ENCODE measurements at regions not wholly inside any gene's neighbourhood (a gene's known extent, or its start where the extent isn't known, plus 50 kb on each side); places are given as distances from the start of the nearest gene placed in this dataset.

GRCh38 chr5:2147504-2148311 lies 265.0 kb upstream of the IRX4 start:
- H3K36me3 Mint-ChIP-seq: no peaks in the 10 kb centered on the region
- H3K4me3 Mint-ChIP-seq: no peak overlapping the region
- H3K27ac Mint-ChIP-seq: no peak overlapping the region
- H3K4me1 Mint-ChIP-seq (ENCODE audit: low read depth): no peaks in the 10 kb centered on the region
- H3K9me3 Mint-ChIP-seq (ENCODE audit: low read depth): no peaks in the 10 kb centered on the region
- H3K27me3 Mint-ChIP-seq: peaks cover 5% of the 10 kb centered on the region

GRCh38 chr5:2143646-2144353 lies 261.1 kb upstream of the IRX4 start:
- Mint-ChIP-seq H3K36me3 (no peaks in the 10 kb centered on the region), H3K9me3 (ENCODE audit: low read depth) (no peaks in the 10 kb centered on the region), H3K27ac (no peak overlapping the region), H3K27me3 (peaks cover 3% of the 10 kb centered on the region), H3K4me3 (no peak overlapping the region), H3K4me1 (ENCODE audit: low read depth) (no peaks in the 10 kb centered on the region)

GRCh38 chr5:2143088-2143487 lies 260.4 kb upstream of the IRX4 start:
- no peaks in the 10 kb centered on the region for H3K9me3 Mint-ChIP-seq (ENCODE audit: low read depth)
- H3K27ac Mint-ChIP-seq: no peak overlapping the region
- no peak overlapping the region for H3K4me3 Mint-ChIP-seq
- H3K27me3 Mint-ChIP-seq: peaks cover 3% of the 10 kb centered on the region
- H3K4me1 Mint-ChIP-seq (ENCODE audit: low read depth): no peaks in the 10 kb centered on the region
- no peaks in the 10 kb centered on the region for H3K36me3 Mint-ChIP-seq

- Mint-ChIP-seq H3K27ac (no peak overlapping the region), H3K9me3 (ENCODE audit: low read depth) (no peaks in the 10 kb centered on the region), H3K36me3 (no peaks in the 10 kb centered on the region), H3K27me3 (peaks cover 3% of the 10 kb centered on the region), H3K4me1 (ENCODE audit: low read depth) (no peaks in the 10 kb centered on the region), H3K4me3 (no peak overlapping the region)
Observed at GRCh38 chr5:2142456-2142954, 259.8 kb upstream of the IRX4 start.

- no peak overlapping the region for H3K4me3 Mint-ChIP-seq
- H3K27ac Mint-ChIP-seq: no peak overlapping the region
- H3K27me3 Mint-ChIP-seq: peaks cover 3% of the 10 kb centered on the region
- H3K36me3 Mint-ChIP-seq: no peaks in the 10 kb centered on the region
- H3K4me1 Mint-ChIP-seq (ENCODE audit: low read depth): peaks cover 1% of the 10 kb centered on the region
- no peaks in the 10 kb centered on the region for H3K9me3 Mint-ChIP-seq (ENCODE audit: low read depth)
Observed at GRCh38 chr5:2141254-2142000, 258.7 kb upstream of the IRX4 start.

- Mint-ChIP-seq H3K36me3 (no peaks in the 10 kb centered on the region), H3K27ac (no peak overlapping the region), H3K4me1 (ENCODE audit: low read depth) (peaks cover 1% of the 10 kb centered on the region), H3K4me3 (no peak overlapping the region), H3K27me3 (peaks cover 3% of the 10 kb centered on the region), H3K9me3 (ENCODE audit: low read depth) (no peaks in the 10 kb centered on the region)
Observed at GRCh38 chr5:2140501-2141175, 257.9 kb upstream of the IRX4 start.

GRCh38 chr5:2139478-2139877 lies 256.8 kb upstream of the IRX4 start:
- peaks cover 3% of the 10 kb centered on the region for H3K27me3 Mint-ChIP-seq
- peaks cover 1% of the 10 kb centered on the region for H3K4me1 Mint-ChIP-seq (ENCODE audit: low read depth)
- H3K9me3 Mint-ChIP-seq (ENCODE audit: low read depth): no peaks in the 10 kb centered on the region
- no peak overlapping the region for H3K4me3 Mint-ChIP-seq
- H3K27ac Mint-ChIP-seq: no peak overlapping the region
- H3K36me3 Mint-ChIP-seq: no peaks in the 10 kb centered on the region

- no peak overlapping the region for H3K4me3 Mint-ChIP-seq
- no peaks in the 10 kb centered on the region for H3K36me3 Mint-ChIP-seq
- H3K4me1 Mint-ChIP-seq (ENCODE audit: low read depth): peaks cover 1% of the 10 kb centered on the region
- no peaks in the 10 kb centered on the region for H3K9me3 Mint-ChIP-seq (ENCODE audit: low read depth)
- peaks cover 3% of the 10 kb centered on the region for H3K27me3 Mint-ChIP-seq
- no peak overlapping the region for H3K27ac Mint-ChIP-seq
Observed at GRCh38 chr5:2138896-2139295, 256.2 kb upstream of the IRX4 start.

GRCh38 chr5:2137444-2138050 lies 254.8 kb upstream of the IRX4 start:
- no peaks in the 10 kb centered on the region for H3K9me3 Mint-ChIP-seq (ENCODE audit: low read depth)
- peaks cover 1% of the 10 kb centered on the region for H3K4me1 Mint-ChIP-seq (ENCODE audit: low read depth)
- no peak overlapping the region for H3K4me3 Mint-ChIP-seq
- peaks cover 6% of the 10 kb centered on the region for H3K27me3 Mint-ChIP-seq
- H3K36me3 Mint-ChIP-seq: no peaks in the 10 kb centered on the region
- no peak overlapping the region for H3K27ac Mint-ChIP-seq

GRCh38 chr5:2136728-2137333 lies 254.1 kb upstream of the IRX4 start:
- Mint-ChIP-seq H3K27me3 (peaks cover 6% of the 10 kb centered on the region), H3K4me3 (no peak overlapping the region), H3K4me1 (ENCODE audit: low read depth) (peaks cover 1% of the 10 kb centered on the region), H3K36me3 (no peaks in the 10 kb centered on the region), H3K9me3 (ENCODE audit: low read depth) (no peaks in the 10 kb centered on the region), H3K27ac (peak overlapping the region; percentile 23)

GRCh38 chr5:2135833-2136232 lies 253.1 kb upstream of the IRX4 start:
- peaks cover 5% of the 10 kb centered on the region for H3K27me3 Mint-ChIP-seq
- no peak overlapping the region for H3K27ac Mint-ChIP-seq
- no peaks in the 10 kb centered on the region for H3K9me3 Mint-ChIP-seq (ENCODE audit: low read depth)

GRCh38 chr5:2135354-2135753 lies 252.6 kb upstream of the IRX4 start:
- Mint-ChIP-seq H3K4me3 (no peak overlapping the region), H3K27ac (no peak overlapping the region), H3K4me1 (ENCODE audit: low read depth) (peaks cover 1% of the 10 kb centered on the region), H3K27me3 (peaks cover 3% of the 10 kb centered on the region), H3K36me3 (no peaks in the 10 kb centered on the region), H3K9me3 (ENCODE audit: low read depth) (no peaks in the 10 kb centered on the region)

More at GRCh38 chr5:2135833-2136232, 253.1 kb upstream of the IRX4 start:
- H3K36me3 Mint-ChIP-seq: no peaks in the 10 kb centered on the region
- H3K4me3 Mint-ChIP-seq: no peak overlapping the region
- H3K4me1 Mint-ChIP-seq (ENCODE audit: low read depth): peaks cover 1% of the 10 kb centered on the region

- Mint-ChIP-seq H3K36me3 (no peaks in the 10 kb centered on the region), H3K4me3 (no peak overlapping the region), H3K4me1 (ENCODE audit: low read depth) (peaks cover 1% of the 10 kb centered on the region), H3K9me3 (ENCODE audit: low read depth) (no peaks in the 10 kb centered on the region), H3K27me3 (peaks cover 3% of the 10 kb centered on the region), H3K27ac (peak overlapping the region; percentile 41)
Observed at GRCh38 chr5:2134543-2135292, 252.0 kb upstream of the IRX4 start.
